Common myeloid progenitor, CD34-positive (primary cell): ENCODE measurements at regions not wholly inside any gene's neighbourhood (a gene's known extent, or its start where the extent isn't known, plus 50 kb on each side); places are given as distances from the start of the nearest gene placed in this dataset.

Experiments
- CTCF ChIA-PET: fragments of 350-600 bp; sonication (Branson Sonifier 250); formaldehyde crosslinking; loops from one replicate; lab custom pipeline; 2021; ENCODE audit warnings: antibody characterized with exemption; lab: Charles Lee
- POLR2A ChIA-PET: fragments of 350-600 bp; sonication (Branson Sonifier 250); formaldehyde crosslinking; loops from one replicate; lab custom pipeline; 2021; ENCODE audit warnings: antibody characterized with exemption; lab: Charles Lee
- DNase-seq, 3 donors: peaks; one replicate each; pipeline versions ENCODE4 v3.0.0 to v3.0.0-alpha.2; 2013
- H3K27ac ChIP-seq, 2 experiments: 1 replicate in 1 of 2; 2 replicates in 1 of 2; pipeline ENCODE4 v1.7.0; 2013; ENCODE audit warnings: inconsistent platforms in 2 of 2, low read length in 2 of 2, mild to moderate bottlenecking in 2 of 2, low read depth in 1 of 2, moderate library complexity in 1 of 2; ENCODE audit not compliant: severe bottlenecking in 2 of 2, insufficient read depth in 1 of 2, poor library complexity in 1 of 2
- H3K27me3 ChIP-seq, 5 experiments: replicated peaks in 2 of 5; 1 replicate in 3 of 5; 2 replicates in 2 of 5; pipeline versions ENCODE4 v1.6.1 to v1.7.0; 2013; ENCODE audit warnings: low read length in 4 of 5, mild to moderate bottlenecking in 2 of 5, moderate library complexity in 2 of 5, inconsistent platforms in 1 of 5; ENCODE audit not compliant: insufficient read depth in 5 of 5, control insufficient read depth in 4 of 5
- H3K36me3 ChIP-seq, 4 experiments: 1 replicate in 2 of 4; 2 replicates in 2 of 4; pipeline versions ENCODE4 v1.6.1 to v1.7.0; 2013; ENCODE audit warnings: low read length in 3 of 4, control low read depth in 1 of 4, mild to moderate bottlenecking in 1 of 4; ENCODE audit not compliant: control insufficient read depth in 4 of 4, insufficient read depth in 4 of 4
- H3K4me1 ChIP-seq, 4 experiments: 1 replicate in 3 of 4; 2 replicates in 1 of 4; pipeline versions ENCODE4 v1.6.1 to v1.7.1; 2013; ENCODE audit warnings: low read length in 3 of 4, mild to moderate bottlenecking in 3 of 4, control low read depth in 1 of 4, inconsistent platforms in 1 of 4, moderate library complexity in 1 of 4; ENCODE audit not compliant: control insufficient read depth in 4 of 4, insufficient read depth in 4 of 4; ENCODE audit errors: control extremely low read depth in 1 of 4
- H3K4me3 ChIP-seq, 7 experiments: 1 replicate in 4 of 7; 2 replicates in 3 of 7; pipeline versions ENCODE4 v1.5.1 to v1.7.0; 2013; ENCODE audit warnings: mild to moderate bottlenecking in 7 of 7, low read length in 6 of 7, moderate library complexity in 6 of 7, inconsistent platforms in 2 of 7, low read depth in 2 of 7, control low read depth in 1 of 7; ENCODE audit not compliant: insufficient read depth in 4 of 7, control insufficient read depth in 1 of 7; ENCODE audit errors: extremely low read depth in 1 of 7
- H3K9me3 ChIP-seq, 5 experiments: 1 replicate in 4 of 5; 2 replicates in 1 of 5; pipeline versions ENCODE4 v1.6.1 to v1.7.1; 2013; ENCODE audit warnings: low read length in 4 of 5, mild to moderate bottlenecking in 2 of 5, inconsistent platforms in 1 of 5, low read depth in 1 of 5, moderate library complexity in 1 of 5; ENCODE audit not compliant: control insufficient read depth in 4 of 5, insufficient read depth in 2 of 5; ENCODE audit errors: control extremely low read depth in 1 of 5
- WGBS: methylation state at CpG from one replicate; pipeline ENCODE4 v1.1.5; 2013; ENCODE audit not compliant: insufficient coverage; 5-methylcytosine and 5-hydroxymethylcytosine counted together

DNA sequence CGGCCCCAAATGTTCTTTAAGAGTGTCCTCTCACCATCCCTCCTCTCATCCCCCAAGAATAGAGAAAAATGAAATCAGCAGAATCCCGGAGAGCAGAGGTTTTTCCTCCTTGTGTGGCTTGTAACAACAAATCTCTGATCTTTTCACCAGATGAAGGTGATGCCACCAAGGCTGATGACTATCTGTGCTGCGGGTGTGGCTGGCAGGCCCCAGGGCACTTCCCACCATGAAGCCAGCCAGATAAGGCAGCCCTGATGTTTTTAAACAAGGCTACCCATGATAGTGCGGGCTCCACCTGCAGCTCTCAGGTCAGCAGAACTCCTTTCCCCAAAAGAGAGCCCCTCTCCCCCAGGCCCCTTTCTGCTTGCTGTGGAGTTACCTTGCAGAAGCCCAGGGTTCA, 58.0 kb upstream of the PARP11 start:
- POLR2A ChIA-PET = no interaction called here
- CTCF ChIA-PET = interaction anchor here (1.1 to 7.6 kb wide), 4 partner anchors 31 to 346 kb away, joined by 3 to 64 read pairs (median 9); no protein-coding TSS in a partner anchor
- Histone ChIP-seq H3K27me3 (no peaks in the 10 kb centered on the region), H3K4me1 (peaks cover 25 to 82% (median 69%) of the 10 kb centered on the region in 4 experiments), H3K9me3 (no peaks in the 10 kb centered on the region), H3K36me3 (no peaks in the 10 kb centered on the region), H3K4me3 (no peak overlapping the region), H3K27ac (no peak overlapping the region)
- DNase-seq = no peak
- WGBS = 92% methylated on average over 4 of the region's 4 CpGs

DNA sequence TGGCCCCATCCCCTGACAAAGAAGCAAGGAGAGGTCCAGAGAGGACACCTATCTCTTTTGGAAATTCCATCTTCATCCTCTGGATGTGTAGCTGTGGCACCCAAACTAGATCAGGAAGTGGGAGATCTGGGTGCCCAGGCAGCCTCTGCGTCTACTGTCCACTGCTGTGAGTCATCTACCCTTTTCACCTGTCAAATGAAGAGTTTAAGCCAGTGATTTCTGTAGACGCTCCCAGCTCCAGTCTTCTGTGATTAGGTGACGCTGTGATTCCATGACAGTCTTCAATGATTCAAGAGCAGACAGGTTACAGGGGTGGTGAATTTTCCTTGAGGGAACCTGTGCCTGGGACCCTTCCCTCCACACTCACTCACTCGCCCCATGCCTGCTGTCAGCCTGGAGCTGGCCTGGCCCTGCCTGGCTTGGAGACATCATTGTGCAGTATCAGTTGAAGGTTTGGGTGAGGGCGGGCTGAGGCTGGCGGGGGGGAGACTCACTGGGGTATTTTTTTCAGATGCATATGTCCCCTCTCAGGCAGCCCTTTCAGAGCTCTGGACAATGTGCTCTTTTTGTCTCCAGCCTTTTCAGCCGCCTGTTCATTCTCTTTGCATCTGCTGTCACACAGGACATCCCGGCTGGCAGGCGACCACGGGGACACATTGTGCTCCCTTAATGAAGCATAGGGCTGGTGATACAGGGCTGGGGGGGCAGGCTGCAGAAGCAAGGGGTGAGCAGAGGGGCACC, 56.8 kb upstream of the PARP11 start:
- H3K9me3 ChIP-seq = no peaks in the 10 kb centered on the region
- DNase-seq = peak in 1 of 3 donors; percentile 27
- H3K27me3 ChIP-seq = no peaks in the 10 kb centered on the region
- no peak overlapping the region for H3K4me3 ChIP-seq
- H3K27ac ChIP-seq = peak overlapping the region in 1 of 2 experiments; percentile 86
- 96% methylated on average over 7 of the region's 10 CpGs for WGBS
- H3K36me3 ChIP-seq = no peaks in the 10 kb centered on the region
- ChIA-PET POLR2A (interaction anchor here (1.4 to 2.8 kb wide), 3 partner anchors 15 to 33 kb away, joined by 3 to 26 read pairs (median 4); no protein-coding TSS in a partner anchor), CTCF (interaction anchor here (1.2 to 7.6 kb wide), 8 partner anchors 10 to 346 kb away, joined by 3 to 64 read pairs (median 9); no protein-coding TSS in a partner anchor)
- H3K4me1 ChIP-seq = peaks cover 25 to 73% (median 68%) of the 10 kb centered on the region in 4 experiments

DNA sequence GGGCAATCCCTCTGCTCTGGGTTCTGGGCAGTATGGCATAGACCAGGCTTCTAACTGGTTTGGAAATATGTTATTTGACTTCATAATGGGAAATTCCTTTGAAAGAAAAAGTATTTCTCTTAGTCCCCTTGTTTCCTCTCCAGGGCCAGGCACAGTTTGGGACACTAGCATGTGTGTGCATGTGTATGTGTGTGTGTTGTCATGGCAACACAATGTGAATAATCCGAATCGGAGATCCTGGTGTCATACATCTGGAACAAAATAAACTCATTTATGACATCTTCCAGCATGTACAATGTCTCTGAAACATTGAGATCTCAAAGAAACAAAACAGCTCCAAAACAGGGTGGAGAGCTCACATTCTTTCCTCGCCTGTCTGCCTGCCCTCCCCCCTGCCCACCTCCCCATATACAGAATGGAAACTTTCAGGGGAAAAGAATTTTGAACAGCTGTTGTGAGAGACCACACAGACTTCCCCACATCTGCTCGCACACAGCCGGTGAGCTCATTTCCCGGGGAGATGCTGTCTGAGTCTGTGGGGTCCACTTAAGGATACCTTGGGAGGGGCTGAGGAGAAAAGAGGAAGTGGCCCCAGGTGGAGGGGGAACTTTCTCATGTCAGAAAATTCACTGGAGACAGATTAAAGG, 55.5 kb upstream of the PARP11 start:
- H3K4me1 ChIP-seq = peaks cover 20 to 64% (median 60%) of the 10 kb centered on the region in 4 experiments
- peak; percentile 90 to 99 (median 98) for DNase-seq
- CTCF ChIA-PET = interaction anchor here (0.8 to 7.6 kb wide), 11 partner anchors 10 to 348 kb away, joined by 3 to 64 read pairs (median 7); no protein-coding TSS in a partner anchor
- 0% methylated on average over 1 of the region's 6 CpGs for WGBS
- POLR2A ChIA-PET = interaction anchor here (1.0 to 2.8 kb wide), 7 partner anchors 12 to 60 kb away, joined by 3 to 26 read pairs (median 3); no protein-coding TSS in a partner anchor
- peak overlapping the region; percentile 78 to 86 for H3K27ac ChIP-seq
- H3K4me3 ChIP-seq = peak overlapping the region in 3 of 7 experiments; percentile 16 to 38 (median 37)
- no peaks in the 10 kb centered on the region for H3K9me3 ChIP-seq
- no peaks in the 10 kb centered on the region for H3K27me3 ChIP-seq
- no peaks in the 10 kb centered on the region for H3K36me3 ChIP-seq

DNA sequence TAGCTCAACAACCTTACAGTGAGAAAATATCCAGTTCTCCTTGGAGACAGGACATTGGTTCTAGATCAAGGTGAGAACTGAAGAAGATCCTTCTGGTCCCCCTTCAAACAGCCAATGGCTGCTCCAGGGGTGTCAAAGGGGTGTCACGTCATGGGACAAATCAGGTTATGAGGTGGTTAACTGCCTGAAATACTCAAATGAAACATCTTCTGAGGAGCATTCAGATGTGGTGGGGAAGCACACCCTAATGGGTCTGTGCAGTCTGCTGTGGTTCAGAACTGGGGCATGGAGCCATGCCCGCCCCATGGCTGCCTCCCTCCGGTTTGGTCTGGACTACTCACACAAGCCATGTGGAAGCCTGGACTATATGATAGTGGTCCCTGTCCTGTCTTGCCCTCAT, 52.4 kb upstream of the PARP11 start:
- H3K4me1 ChIP-seq = peaks cover 14 to 40% (median 34%) of the 10 kb centered on the region in 4 experiments
- POLR2A ChIA-PET = interaction anchor here (0.6 kb wide), 1 partner anchor 27 kb away, joined by 4 read pairs; no protein-coding TSS in a partner anchor
- H3K9me3 ChIP-seq = no peaks in the 10 kb centered on the region
- 100% methylated on average over 3 of the region's 3 CpGs for WGBS
- no peak overlapping the region for H3K4me3 ChIP-seq
- H3K36me3 ChIP-seq = no peaks in the 10 kb centered on the region
- CTCF ChIA-PET = interaction anchor here (0.7 to 1.7 kb wide), 3 partner anchors 37 to 71 kb away, joined by 3 read pairs; no protein-coding TSS in a partner anchor
- no peak overlapping the region for H3K27ac ChIP-seq
- DNase-seq = no peak
- H3K27me3 ChIP-seq = no peaks in the 10 kb centered on the region

DNA sequence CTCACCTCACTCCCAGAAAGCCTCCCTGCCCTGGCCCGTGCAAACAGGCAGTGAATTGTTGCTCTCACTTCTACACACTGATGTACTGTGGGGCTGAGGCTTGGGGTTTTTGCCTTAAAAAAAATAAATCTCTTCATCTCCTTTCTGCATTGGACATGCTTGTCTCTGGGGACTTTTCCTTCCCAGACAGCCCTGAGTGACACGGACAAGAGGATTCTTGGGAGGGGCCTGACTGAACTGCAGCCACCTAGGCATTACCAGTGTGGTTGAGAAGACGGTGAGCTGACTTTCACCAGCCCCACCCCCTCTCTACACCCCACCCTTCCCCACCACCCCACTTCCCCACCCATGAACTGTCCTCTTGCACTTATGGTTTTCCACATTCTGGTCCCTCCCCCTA, 51.6 kb upstream of the PARP11 start:
- CTCF ChIA-PET = interaction anchor here (0.7 to 1.7 kb wide), 3 partner anchors 38 to 72 kb away, joined by 3 read pairs; no protein-coding TSS in a partner anchor

DNA sequence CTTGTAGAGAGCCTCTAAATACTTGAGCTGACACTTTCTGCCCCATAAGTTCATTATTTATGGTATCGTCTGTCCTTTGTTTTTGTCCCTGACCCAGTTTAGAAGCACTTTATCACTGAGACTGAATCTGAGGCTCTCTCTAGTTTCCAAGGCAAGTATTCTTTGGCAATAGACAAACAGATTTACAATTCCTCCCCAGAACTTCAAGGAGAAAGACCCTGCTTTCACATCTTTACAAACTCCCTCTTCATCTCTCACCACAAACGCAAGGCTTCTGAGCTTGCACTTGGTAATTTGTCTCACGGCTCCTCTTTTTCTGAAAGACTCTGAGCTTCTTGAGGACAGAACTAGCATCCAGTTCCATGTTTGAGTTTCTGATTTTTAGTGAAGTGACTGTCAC, 49.8 kb upstream of the PARP11 start:
- no peak for DNase-seq
- CTCF ChIA-PET = interaction anchor here (0.9 to 1.6 kb wide), 3 partner anchors 24 to 70 kb away, joined by 3 to 4 read pairs (median 3); no protein-coding TSS in a partner anchor
- no peak overlapping the region for H3K27ac ChIP-seq
- H3K27me3 ChIP-seq = no peaks in the 10 kb centered on the region
- no peak overlapping the region for H3K4me3 ChIP-seq
- H3K9me3 ChIP-seq = no peaks in the 10 kb centered on the region
- no peaks in the 10 kb centered on the region for H3K36me3 ChIP-seq
- WGBS = 83% methylated on average over 1 of the region's 3 CpGs
- POLR2A ChIA-PET = no interaction called here
- peaks cover 6 to 14% (median 8%) of the 10 kb centered on the region in 4 experiments for H3K4me1 ChIP-seq

More for the DNA sequence above, 51.6 kb upstream of the PARP11 start:
- peaks cover 11 to 32% (median 26%) of the 10 kb centered on the region in 4 experiments for H3K4me1 ChIP-seq
- WGBS = 100% methylated on average over 2 of the region's 3 CpGs
- no peaks in the 10 kb centered on the region for H3K27me3 ChIP-seq
- no peak overlapping the region for H3K27ac ChIP-seq
- no peak for DNase-seq
- H3K9me3 ChIP-seq = no peaks in the 10 kb centered on the region
- no peak overlapping the region for H3K4me3 ChIP-seq
- H3K36me3 ChIP-seq = no peaks in the 10 kb centered on the region
- POLR2A ChIA-PET = interaction anchor here (0.6 kb wide), 1 partner anchor 26 kb away, joined by 4 read pairs; no protein-coding TSS in a partner anchor
